Adrenal gland (tissue), 5 donors: ENCODE measurements at regions not wholly inside any gene's neighbourhood (a gene's known extent, or its start where the extent isn't known, plus 50 kb on each side); places are given as distances from the start of the nearest gene placed in this dataset.

Experiments
- POLR2A ChIP-seq, 2 donors: fragments of 450-650 bp; IDR thresholded peaks; one replicate each; pipeline ENCODE4 v1.6.1; 2017; ENCODE audit warnings: antibody characterized with exemption in 2 of 2, mild to moderate bottlenecking in 2 of 2, moderate library complexity in 1 of 2
- TF ChIP-seq, protein P1 (sequence below), 6 experiments: fragments of 450-650 bp in 4 of 6; fragments of 200-600 bp in 2 of 6; sonication (generic) in 1 of 6; IDR thresholded peaks; 1 replicate in 5 of 6; 2 replicates in 1 of 6; pipeline versions ENCODE4 v1.5.1 to v1.8.0; 2016 to 2021; ENCODE audit warnings: antibody characterized with exemption in 6 of 6, mild to moderate bottlenecking in 2 of 6, moderate library complexity in 1 of 6
- donor health status: DM: no; HTN: no; CAD: no.

DNA sequence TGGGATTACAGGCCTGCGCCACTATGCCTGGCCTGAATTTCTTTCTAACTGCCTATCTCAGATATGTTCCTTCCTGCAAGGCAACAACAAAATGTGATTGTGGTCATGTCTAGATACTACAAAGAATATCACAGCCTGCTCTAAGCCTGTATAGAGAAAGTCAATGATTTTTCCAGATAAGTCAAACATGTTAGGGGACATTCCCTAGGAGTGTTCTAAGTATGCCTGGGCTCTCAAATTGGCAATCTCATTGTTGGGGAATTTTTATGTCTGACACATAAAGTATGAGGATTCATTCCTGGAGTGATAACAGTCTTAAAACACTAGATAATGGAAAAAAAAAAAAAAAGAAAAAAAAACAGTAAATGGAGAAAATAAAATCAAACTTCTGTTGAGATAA is 406.1 kb downstream of the GATA3 start:
- TF ChIP-seq, protein P1, sequence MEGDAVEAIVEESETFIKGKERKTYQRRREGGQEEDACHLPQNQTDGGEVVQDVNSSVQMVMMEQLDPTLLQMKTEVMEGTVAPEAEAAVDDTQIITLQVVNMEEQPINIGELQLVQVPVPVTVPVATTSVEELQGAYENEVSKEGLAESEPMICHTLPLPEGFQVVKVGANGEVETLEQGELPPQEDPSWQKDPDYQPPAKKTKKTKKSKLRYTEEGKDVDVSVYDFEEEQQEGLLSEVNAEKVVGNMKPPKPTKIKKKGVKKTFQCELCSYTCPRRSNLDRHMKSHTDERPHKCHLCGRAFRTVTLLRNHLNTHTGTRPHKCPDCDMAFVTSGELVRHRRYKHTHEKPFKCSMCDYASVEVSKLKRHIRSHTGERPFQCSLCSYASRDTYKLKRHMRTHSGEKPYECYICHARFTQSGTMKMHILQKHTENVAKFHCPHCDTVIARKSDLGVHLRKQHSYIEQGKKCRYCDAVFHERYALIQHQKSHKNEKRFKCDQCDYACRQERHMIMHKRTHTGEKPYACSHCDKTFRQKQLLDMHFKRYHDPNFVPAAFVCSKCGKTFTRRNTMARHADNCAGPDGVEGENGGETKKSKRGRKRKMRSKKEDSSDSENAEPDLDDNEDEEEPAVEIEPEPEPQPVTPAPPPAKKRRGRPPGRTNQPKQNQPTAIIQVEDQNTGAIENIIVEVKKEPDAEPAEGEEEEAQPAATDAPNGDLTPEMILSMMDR (IDR thresholded peaks at IDR 0.05) = no peak
- no peak for TF ChIP-seq POLR2A (IDR thresholded peaks at IDR 0.05)
